Gastroesophageal sphincter (tissue), 3 donors: ENCODE measurements at regions not wholly inside any gene's neighbourhood (a gene's known extent, or its start where the extent isn't known, plus 50 kb on each side); places are given as distances from the start of the nearest gene placed in this dataset.

Source experiments
- CTCF ChIP-seq, 4 experiments: fragments of 200-600 bp in 2 of 4; fragments of 450-650 bp in 2 of 4; sonication (generic) in 1 of 4; IDR thresholded peaks; one replicate each; pipeline ENCODE4 v1.5.1; 2017 to 2019; ENCODE audit warnings: antibody characterized with exemption in 4 of 4, mild to moderate bottlenecking in 2 of 4, moderate library complexity in 2 of 4
- EP300 ChIP-seq: sonication (generic); formaldehyde crosslinking; IDR thresholded peaks from one replicate; pipeline ENCODE4 v1.6.1; 2017; ENCODE audit warnings: antibody characterized with exemption, mild to moderate bottlenecking
- POLR2AphosphoS5 ChIP-seq: sonication (generic); formaldehyde crosslinking; IDR thresholded peaks from one replicate; pipeline ENCODE4 v1.6.1; 2017; ENCODE audit warnings: antibody characterized with exemption

GRCh38 chr2:82307511-82307910 is 2003.0 kb upstream of the LRRTM1 start:
- TF ChIP-seq POLR2AphosphoS5: no peak
- TF ChIP-seq EP300: no peak
- TF ChIP-seq CTCF (IDR thresholded peaks at IDR 0.05): no peak
